ENCODE measurements at regions not wholly inside any gene's neighbourhood (a gene's known extent, or its start where the extent isn't known, plus 50 kb on each side); places are given as distances from the start of the nearest gene placed in this dataset.
"Not testable (repeated sequence)": the region's sequence is repeated elsewhere in the genome, so short reads cannot be mapped to it uniquely, and the experiment has no call there.

DNA sequence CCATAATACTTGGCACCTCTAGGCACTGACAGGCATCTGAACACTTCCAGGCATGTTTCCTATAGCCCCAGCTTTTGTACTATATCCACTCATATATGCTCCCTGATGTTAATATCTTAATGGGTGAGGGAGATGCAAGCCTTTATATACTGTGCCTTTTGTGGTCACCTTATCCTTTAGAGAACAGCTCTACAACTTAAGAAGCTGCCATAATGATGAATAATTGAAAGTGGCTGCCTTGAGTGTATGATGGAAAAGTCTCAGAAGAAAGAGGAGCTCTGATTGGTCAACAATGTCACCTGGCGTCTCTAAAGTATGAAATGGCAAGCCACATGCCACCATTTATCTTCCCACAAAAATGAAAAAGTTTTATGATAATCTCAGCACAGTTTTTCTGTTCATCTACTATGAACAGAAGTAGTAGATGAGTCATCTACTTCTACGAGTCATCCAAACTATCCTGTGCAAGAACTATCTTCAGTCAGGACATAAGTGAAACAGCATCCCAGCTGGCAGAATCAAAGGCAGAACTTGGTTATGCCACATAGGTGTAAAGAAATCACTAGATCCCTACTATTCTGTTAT, 997.9 kb upstream of the CELF4 start:
- DNase-seq, result no peak

- DNase-seq, result no peak
Observed at GRCh38 chr18:38557006-38557405, 991.4 kb upstream of the CELF4 start.

- no peak for DNase-seq
Observed at GRCh38 chr18:38552732-38553321, 987.2 kb upstream of the CELF4 start.

DNA sequence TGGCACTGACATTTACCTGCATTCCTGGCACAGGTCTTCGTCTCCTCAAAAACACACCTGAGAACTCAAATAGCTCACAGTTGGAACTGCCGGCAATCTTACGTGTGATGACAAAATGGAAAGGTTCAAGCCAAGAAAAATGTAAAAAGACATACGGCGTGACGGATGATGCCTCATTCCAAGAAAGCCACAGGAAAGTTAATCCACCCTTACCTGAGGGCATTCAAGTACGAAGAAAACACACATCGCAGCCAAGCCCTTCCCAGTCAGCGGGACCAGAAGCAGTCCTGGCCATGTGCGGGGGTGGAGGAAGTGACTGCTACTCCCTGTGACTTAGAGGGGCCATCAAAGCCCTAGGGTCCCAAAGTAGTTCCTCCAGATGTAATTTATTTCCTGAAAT, 986.3 kb upstream of the CELF4 start:
- DNase-seq, result no peak

DNA sequence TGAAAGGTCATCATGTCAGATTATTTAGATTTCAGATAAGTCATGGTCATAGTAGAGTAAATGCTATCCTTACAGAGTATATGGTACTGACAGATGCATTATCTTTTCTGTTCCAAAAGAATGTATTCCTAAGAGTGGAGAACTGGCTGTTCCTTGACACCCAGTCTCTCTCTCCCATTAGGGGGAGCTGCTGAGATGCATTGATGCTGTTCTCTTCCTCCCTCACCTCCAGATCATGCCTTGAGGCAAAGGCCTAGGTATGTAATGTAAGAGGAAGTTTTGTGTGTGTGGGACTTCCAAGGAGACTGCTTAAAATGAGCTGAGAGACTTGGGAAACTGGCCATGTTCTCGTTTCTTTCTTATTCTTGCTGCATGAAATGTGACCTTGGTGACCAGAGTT, 979.5 kb upstream of the CELF4 start:
- no peak for DNase-seq

- DNase-seq, result no peak
Observed at GRCh38 chr18:38539856-38540255, 974.3 kb upstream of the CELF4 start.

- DNase-seq, result no peak
Observed at GRCh38 chr18:38539371-38539770, 973.8 kb upstream of the CELF4 start.

DNA sequence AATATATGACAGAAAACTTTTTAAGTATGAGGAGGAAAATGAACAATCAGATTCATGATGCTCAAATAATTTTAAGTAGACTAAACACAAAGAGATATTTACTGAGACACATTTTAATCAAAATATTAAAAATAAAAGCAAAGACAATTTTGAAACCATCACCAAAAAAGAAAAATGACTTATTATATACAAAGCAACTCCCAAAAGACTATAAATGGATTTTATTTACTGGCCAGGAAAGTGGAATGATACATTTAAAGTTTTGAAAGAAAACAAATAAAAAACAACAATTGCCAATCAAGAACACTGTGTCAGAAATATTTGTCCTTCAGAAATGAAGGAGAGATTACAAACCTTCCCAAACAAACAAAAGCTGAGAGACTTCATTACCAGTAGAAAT, 968.5 kb upstream of the CELF4 start:
- DNase-seq, result no peak

- no peak for DNase-seq
Observed at GRCh38 chr18:38526922-38527321, 961.3 kb upstream of the CELF4 start.

GRCh38 chr18:38525039-38525438, 959.4 kb upstream of the CELF4 start:
- DNase-seq, result no peak

- no peak for DNase-seq
Observed at GRCh38 chr18:38520786-38521185, 955.2 kb upstream of the CELF4 start.

DNA sequence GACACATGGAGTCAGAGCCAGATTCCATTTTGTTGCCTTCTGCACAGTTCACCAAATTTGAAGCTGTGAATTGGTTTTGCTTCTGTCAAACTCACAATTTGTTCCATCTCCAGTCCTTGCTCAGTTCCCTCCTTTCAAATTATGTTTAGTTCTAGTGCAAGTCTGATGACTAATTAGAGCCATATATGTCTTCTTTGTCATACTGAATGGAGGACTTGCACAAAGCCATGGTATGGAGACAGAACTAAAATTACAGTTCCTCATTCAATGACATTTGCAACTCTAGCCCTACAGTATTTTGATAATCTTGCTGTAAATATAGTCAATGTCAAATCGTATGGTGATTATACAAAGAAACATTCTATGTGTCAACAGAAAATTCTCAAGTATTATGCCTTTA, 936.9 kb upstream of the CELF4 start:
- no peak for DNase-seq

DNA sequence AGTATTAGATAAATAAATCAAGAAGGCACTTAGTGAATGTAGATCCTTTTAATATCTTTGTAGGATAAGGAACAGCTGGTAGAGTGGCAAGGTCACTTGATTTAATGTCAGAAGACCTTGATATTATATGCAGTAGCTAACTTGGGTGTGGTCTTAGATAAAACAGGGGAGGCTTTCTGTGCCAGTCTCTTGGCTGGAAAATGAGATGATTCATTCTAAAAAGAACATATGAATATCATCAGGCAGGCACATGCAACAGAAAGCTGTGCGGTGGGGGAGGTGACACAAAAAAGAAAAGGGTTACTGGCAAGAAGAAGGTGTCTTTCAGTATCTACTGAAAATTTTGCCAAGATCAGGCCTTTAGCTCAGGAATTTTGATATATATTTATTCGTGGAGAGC, 931.7 kb upstream of the CELF4 start:
- DNase-seq, result no peak

- DNase-seq, result no peak
Observed at GRCh38 chr18:38496222-38496793, 930.7 kb upstream of the CELF4 start.

DNA sequence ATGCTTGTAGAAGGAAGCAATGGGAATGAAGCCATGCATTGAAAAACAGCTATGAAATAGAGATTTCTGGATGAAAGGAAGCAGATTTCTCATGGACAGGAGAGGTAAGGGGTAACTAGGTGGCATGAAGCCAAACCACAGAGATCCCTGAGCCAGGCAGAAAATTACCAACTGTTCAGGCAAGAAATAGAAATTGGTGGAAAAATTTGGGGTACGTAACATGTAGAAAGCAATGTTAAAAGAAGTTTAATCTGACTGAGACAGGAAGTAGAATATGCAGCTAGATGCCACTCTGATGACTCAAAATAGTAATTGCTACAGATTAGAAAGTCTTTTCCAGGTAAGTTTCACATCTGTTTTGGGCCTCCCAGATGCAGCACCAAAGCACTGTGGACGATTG, 928.5 kb upstream of the CELF4 start:
- DNase-seq, result no peak

GRCh38 chr18:38491195-38491594, 925.6 kb upstream of the CELF4 start:
- no peak for DNase-seq

DNA sequence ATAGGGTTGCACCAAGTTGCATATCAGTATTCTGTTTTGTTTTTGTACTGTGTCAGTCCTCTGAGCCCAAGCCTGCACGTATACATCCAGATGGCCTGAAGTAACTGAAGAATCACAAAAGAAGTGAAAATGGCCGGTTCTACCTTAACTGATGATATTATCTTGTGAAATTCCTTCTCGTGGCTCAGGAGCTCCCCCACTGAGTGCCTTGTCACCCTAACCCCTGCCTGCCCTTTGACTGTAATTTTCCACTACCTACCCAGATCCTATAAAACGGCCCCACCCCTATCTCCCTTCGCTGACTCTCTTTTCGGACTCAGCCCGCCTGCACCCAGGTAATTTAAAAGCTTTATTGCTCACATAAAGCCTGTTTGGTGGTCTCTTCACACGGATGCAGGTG, 924.1 kb upstream of the CELF4 start:
- not testable (repeated sequence) for DNase-seq

GRCh38 chr18:38487521-38487920, 921.9 kb upstream of the CELF4 start:
- no peak for DNase-seq

GRCh38 chr18:38483326-38483725, 917.7 kb upstream of the CELF4 start:
- no peak for DNase-seq

- DNase-seq, result no peak
Observed at GRCh38 chr18:38481576-38481975, 916.0 kb upstream of the CELF4 start.

GRCh38 chr18:38475686-38476085, 910.1 kb upstream of the CELF4 start:
- no peak for DNase-seq

DNA sequence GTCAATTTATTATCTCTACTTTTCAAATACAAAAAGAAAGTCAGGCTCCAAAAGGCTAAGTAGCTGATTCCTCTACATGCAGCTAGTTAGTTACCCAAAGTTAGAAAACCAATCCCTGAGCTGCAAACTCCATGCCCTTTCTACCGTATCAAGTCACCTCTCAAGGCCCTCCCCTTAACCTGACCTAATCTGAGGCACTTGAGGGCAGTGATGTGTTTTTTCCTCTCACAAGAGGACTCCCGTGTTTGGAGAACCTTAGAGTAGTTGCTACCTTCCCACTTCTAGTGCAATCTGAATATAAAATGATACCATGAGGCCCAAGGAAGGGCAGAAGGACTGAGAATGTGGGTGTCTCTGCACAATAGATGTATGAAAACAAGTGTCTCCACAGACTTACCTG, 907.9 kb upstream of the CELF4 start:
- DNase-seq, result no peak

DNA sequence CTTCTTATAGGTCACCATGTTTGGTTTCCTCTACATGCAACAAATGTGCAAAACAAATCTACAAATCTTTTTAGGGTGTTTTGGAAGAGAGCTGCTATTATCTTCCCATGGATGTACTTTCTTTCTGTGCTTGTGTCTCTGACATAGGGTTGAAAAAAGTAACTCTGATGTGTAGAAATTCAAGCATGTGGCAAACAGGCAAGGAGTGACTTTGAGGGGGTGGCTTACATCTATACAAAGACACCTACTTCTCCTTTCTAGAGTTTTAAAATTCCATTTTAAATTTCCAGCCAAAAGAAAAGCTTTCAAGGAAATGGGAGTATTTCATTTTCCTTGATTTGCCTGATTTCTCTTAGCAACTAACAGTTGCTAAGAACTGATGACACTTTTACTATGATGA, 904.8 kb upstream of the CELF4 start:
- DNase-seq, result no peak

DNA sequence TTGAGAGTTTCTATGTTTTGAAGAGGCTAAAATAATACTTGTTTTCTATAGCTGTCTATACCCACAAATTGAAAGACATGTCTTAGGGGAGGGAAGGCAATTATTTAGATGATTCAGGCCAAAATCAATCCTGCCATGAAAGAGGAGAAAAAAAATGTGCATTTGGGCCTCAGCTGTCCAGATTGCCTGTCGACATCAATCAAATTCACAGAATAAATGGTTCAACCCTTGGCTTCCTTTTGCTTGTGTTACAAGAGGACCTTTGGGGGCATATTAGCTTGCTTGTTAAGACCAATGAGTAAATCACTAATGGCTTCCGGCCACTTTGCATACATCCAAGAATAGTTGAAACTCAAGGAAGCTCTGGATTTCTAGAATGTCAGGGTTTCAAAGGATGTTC, 900.8 kb upstream of the CELF4 start:
- no peak for DNase-seq

- no peak for DNase-seq
Observed at GRCh38 chr18:38464024-38464423, 898.4 kb upstream of the CELF4 start.
